CD4-positive, CD25-positive, alpha-beta regulatory T cell (primary cell): ENCODE measurements at regions not wholly inside any gene's neighbourhood (a gene's known extent, or its start where the extent isn't known, plus 50 kb on each side); places are given as distances from the start of the nearest gene placed in this dataset.

Source experiments
- ATAC-seq, 2 donors: fragments of 150-1000 bp; cut with Tn5 transposase; one replicate each; pipeline ENCODE4 v1.10.0; 2021; ENCODE audit warnings: low read depth in 2 of 2, moderate number of reproducible peaks in 2 of 2, moderate library complexity in 1 of 2
- DNase-seq, 3 donors: peaks; one replicate each; pipeline versions ENCODE4 v3.0.0 to v3.0.0-alpha.2; 2012 to 2022; ENCODE audit warnings: mixed read lengths in 1 of 3
- H3K27ac ChIP-seq: one replicate; pipeline ENCODE4 v1.7.0; 2013; ENCODE audit warnings: mild to moderate bottlenecking, low read length; ENCODE audit not compliant: insufficient read depth, poor library complexity, severe bottlenecking
- H3K27me3 ChIP-seq: one replicate; pipeline ENCODE4 v1.7.0; 2013; ENCODE audit warnings: low read length; ENCODE audit not compliant: control insufficient read depth, insufficient read depth
- H3K36me3 ChIP-seq: one replicate; pipeline ENCODE4 v1.7.0; 2013; ENCODE audit warnings: mild to moderate bottlenecking, low read length, moderate library complexity; ENCODE audit not compliant: control insufficient read depth, insufficient read depth
- H3K4me1 ChIP-seq: 2 replicates; pipeline ENCODE4 v1.7.0; 2013; ENCODE audit warnings: mild to moderate bottlenecking, low read length; ENCODE audit not compliant: insufficient read depth, control insufficient read depth, poor library complexity, severe bottlenecking
- H3K4me3 ChIP-seq: one replicate; pipeline ENCODE4 v1.7.0; 2013; ENCODE audit warnings: low read depth, mild to moderate bottlenecking, low read length, moderate library complexity
- H3K9me3 ChIP-seq, 2 experiments: 1 replicate in 1 of 2; 2 replicates in 1 of 2; pipeline ENCODE4 v1.7.0; 2013; ENCODE audit warnings: low read length in 2 of 2, mild to moderate bottlenecking in 1 of 2, moderate library complexity in 1 of 2; ENCODE audit not compliant: control insufficient read depth in 2 of 2
- H3K27ac Mint-ChIP-seq, 3 donors: one replicate each; pipeline ENCODE4 v1.8.0; 2020 to 2022; ENCODE audit warnings: mild to moderate bottlenecking in 3 of 3, mixed read lengths in 3 of 3, moderate library complexity in 2 of 3
- H3K27me3 Mint-ChIP-seq: one replicate; pipeline ENCODE4 v1.8.0; 2022; ENCODE audit warnings: mild to moderate bottlenecking, mixed read lengths
- H3K36me3 Mint-ChIP-seq: one replicate; pipeline ENCODE4 v1.8.0; 2020; ENCODE audit warnings: mixed read lengths
- H3K4me1 Mint-ChIP-seq, 4 donors: one replicate each; pipeline ENCODE4 v1.8.0; 2020 to 2022; ENCODE audit warnings: mixed read lengths in 4 of 4, mild to moderate bottlenecking in 1 of 4
- H3K4me3 Mint-ChIP-seq, 4 donors: one replicate each; pipeline ENCODE4 v1.8.0; 2020 to 2022; ENCODE audit warnings: mild to moderate bottlenecking in 4 of 4, mixed read lengths in 4 of 4, moderate library complexity in 3 of 4
- H3K9me3 Mint-ChIP-seq, 7 donors: one replicate each; pipeline ENCODE4 v1.8.0; 2020 to 2022; ENCODE audit warnings: mixed read lengths in 7 of 7, mild to moderate bottlenecking in 3 of 7, moderate library complexity in 2 of 7

DNA sequence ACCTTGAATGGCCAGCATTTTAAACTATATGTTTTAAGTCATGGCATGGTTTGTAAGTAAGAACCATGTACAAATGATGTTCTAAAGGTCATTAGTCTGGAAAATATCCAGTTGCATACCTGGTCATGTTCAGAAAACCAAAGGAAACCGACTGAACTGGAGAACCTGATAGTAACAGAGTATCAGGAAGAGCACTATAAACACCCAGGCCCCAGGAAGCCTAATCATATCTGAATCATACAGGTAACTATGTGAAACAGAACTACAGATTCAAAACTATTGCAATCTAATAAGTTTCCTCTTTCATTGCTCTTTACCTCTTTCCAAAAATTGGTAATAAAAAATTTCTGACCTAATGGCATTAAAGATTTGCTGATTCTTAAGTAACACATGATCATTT, 500.3 kb downstream of the ARHGEF28 start:
- Mint-ChIP-seq H3K4me1 (no peaks in the 10 kb centered on the region), H3K27me3 (peaks cover 10% of the 10 kb centered on the region), H3K27ac (no peak overlapping the region), H3K36me3 (no peaks in the 10 kb centered on the region), H3K9me3 (peaks cover 0 to 1% (median 0%) of the 10 kb centered on the region in 7 donors), H3K4me3 (no peak overlapping the region)
- no peak for ATAC-seq
- no peak for DNase-seq
- Histone ChIP-seq H3K4me3 (no peak overlapping the region), H3K27ac (no peak overlapping the region), H3K9me3 (no peaks in the 10 kb centered on the region), H3K4me1 (no peaks in the 10 kb centered on the region), H3K36me3 (no peaks in the 10 kb centered on the region), H3K27me3 (peaks cover 3% of the 10 kb centered on the region)

GRCh38 chr5:74124826-74125225, 498.8 kb downstream of the ARHGEF28 start:
- H3K4me3 Mint-ChIP-seq = no peak overlapping the region
- H3K27ac ChIP-seq = no peak overlapping the region
- peaks cover 0 to 3% (median 0%) of the 10 kb centered on the region in 7 donors for H3K9me3 Mint-ChIP-seq
- H3K4me1 Mint-ChIP-seq = no peaks in the 10 kb centered on the region
- H3K4me1 ChIP-seq = no peaks in the 10 kb centered on the region
- H3K27ac Mint-ChIP-seq = peak overlapping the region in 1 of 3 donors; percentile 2
- ATAC-seq = no peak
- no peak overlapping the region for H3K4me3 ChIP-seq
- peaks cover 10% of the 10 kb centered on the region for H3K27me3 Mint-ChIP-seq
- no peak for DNase-seq
- peaks cover 3% of the 10 kb centered on the region for H3K27me3 ChIP-seq
- no peaks in the 10 kb centered on the region for H3K9me3 ChIP-seq
- no peaks in the 10 kb centered on the region for H3K36me3 Mint-ChIP-seq
- no peaks in the 10 kb centered on the region for H3K36me3 ChIP-seq

DNA sequence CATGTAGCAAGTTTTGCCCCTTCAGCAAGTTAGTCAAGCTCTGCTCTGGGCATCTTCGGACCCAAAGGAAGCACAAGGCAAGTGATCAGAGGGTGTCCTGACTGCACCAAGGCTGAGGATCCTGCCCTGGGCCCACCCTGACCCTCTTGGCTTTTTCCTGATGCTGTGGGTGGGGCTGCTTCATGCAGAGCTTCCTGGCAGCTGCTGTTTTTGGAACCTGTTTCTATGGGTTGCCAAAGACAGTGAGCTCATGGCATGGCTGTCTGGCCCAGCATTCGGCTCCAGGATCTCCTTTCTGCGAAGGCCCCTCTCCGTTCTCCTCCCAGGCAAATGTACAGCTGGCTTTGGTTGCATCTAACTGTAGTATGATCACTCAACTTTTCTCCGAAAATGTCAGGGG, 497.9 kb downstream of the ARHGEF28 start:
- H3K27ac ChIP-seq = no peak overlapping the region
- no peaks in the 10 kb centered on the region for H3K4me1 ChIP-seq
- ATAC-seq = no peak
- Mint-ChIP-seq H3K4me1 (no peaks in the 10 kb centered on the region), H3K27me3 (peaks cover 10% of the 10 kb centered on the region), H3K4me3 (no peak overlapping the region), H3K27ac (no peak overlapping the region), H3K36me3 (no peaks in the 10 kb centered on the region), H3K9me3 (peaks cover 0 to 8% (median 1%) of the 10 kb centered on the region in 7 donors)
- H3K9me3 ChIP-seq = no peaks in the 10 kb centered on the region
- H3K4me3 ChIP-seq = no peak overlapping the region
- H3K36me3 ChIP-seq = no peaks in the 10 kb centered on the region
- no peak for DNase-seq
- peaks cover 3% of the 10 kb centered on the region for H3K27me3 ChIP-seq

DNA sequence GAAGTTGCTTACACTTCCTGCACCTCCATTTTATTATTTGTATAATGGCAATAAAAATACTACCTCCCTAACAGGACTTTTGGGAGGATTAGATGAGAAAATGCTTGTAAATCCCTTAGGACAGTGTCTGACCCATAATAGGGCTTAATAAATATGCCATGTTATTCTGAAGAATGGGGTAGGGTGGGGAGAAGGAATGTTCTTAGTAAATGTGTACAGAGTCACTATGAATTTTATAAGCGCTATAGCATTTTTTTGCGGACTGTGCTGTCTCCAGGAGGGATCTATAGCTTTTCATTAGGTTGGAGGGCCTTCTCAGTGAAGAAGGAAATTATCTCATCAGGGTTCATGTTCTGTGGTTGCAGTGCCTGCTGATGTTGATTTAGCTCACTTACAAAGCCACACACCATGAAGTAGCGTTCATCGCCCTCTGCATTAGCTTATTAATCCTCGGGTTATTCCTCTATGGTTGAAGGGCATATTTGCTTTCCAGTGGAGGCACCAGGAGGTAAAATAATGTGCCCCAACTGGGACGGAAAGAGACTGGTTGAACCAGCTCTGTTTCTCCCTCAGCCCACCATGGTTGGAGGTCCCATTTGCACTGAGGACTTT, 497.1 kb downstream of the ARHGEF28 start:
- no peaks in the 10 kb centered on the region for H3K36me3 Mint-ChIP-seq
- H3K36me3 ChIP-seq = no peaks in the 10 kb centered on the region
- H3K27ac Mint-ChIP-seq = no peak overlapping the region
- H3K27me3 ChIP-seq = peaks cover 3% of the 10 kb centered on the region
- no peak overlapping the region for H3K4me3 ChIP-seq
- H3K4me1 ChIP-seq = no peaks in the 10 kb centered on the region
- no peak for DNase-seq
- no peak overlapping the region for H3K4me3 Mint-ChIP-seq
- H3K9me3 ChIP-seq = no peaks in the 10 kb centered on the region
- no peak for ATAC-seq
- H3K27ac ChIP-seq = no peak overlapping the region
- peaks cover 0 to 8% (median 0%) of the 10 kb centered on the region in 7 donors for H3K9me3 Mint-ChIP-seq
- H3K27me3 Mint-ChIP-seq = peaks cover 9% of the 10 kb centered on the region
- H3K4me1 Mint-ChIP-seq = no peaks in the 10 kb centered on the region

DNA sequence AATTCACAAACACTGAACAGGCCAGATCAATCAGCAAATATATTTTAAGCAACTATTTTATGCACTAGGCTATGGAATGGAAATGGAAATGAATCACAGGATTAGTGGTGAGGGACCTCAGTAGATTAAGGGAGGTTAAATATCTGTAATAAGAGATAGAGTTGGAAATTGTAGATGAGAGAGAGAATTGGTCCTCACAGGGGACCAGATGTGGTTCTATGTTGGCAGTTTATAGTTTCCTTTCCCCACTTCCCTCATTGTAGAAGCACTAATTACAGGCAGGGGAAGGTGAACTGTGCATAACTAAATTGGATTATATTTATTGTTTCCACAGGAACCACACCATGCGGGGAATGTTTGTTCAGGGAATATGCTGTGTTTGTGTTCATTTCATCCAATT, 496.2 kb downstream of the ARHGEF28 start:
- Histone ChIP-seq H3K36me3 (no peaks in the 10 kb centered on the region), H3K4me3 (no peak overlapping the region), H3K4me1 (no peaks in the 10 kb centered on the region), H3K27me3 (no peaks in the 10 kb centered on the region), H3K9me3 (no peaks in the 10 kb centered on the region), H3K27ac (no peak overlapping the region)
- Mint-ChIP-seq H3K27ac (no peak overlapping the region), H3K27me3 (peaks cover 6% of the 10 kb centered on the region), H3K9me3 (peaks cover 0 to 8% (median 1%) of the 10 kb centered on the region in 7 donors), H3K4me1 (no peaks in the 10 kb centered on the region), H3K4me3 (no peak overlapping the region), H3K36me3 (no peaks in the 10 kb centered on the region)
- ATAC-seq = no peak
- no peak for DNase-seq

DNA sequence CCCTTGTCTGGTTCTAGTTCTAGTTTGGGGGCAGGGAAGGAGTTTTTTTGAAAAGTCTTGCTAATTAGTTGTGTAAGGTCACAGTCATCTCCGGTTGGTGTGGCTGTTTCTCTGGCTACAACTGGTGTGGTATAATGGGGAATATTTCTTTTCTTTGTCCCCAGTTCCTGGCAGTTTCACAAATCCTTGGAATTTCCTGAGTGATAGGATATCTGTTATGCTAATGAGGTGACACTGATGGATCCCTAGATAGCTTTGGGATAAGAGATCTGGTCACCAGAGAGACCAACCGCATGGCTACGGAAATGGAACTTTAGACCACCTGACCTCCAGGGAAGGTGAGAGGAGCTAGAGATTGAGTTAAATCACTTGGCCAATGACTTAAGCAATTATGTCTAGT, 494.6 kb downstream of the ARHGEF28 start:
- Mint-ChIP-seq H3K27me3 (peaks cover 11% of the 10 kb centered on the region), H3K27ac (no peak overlapping the region)

DNA sequence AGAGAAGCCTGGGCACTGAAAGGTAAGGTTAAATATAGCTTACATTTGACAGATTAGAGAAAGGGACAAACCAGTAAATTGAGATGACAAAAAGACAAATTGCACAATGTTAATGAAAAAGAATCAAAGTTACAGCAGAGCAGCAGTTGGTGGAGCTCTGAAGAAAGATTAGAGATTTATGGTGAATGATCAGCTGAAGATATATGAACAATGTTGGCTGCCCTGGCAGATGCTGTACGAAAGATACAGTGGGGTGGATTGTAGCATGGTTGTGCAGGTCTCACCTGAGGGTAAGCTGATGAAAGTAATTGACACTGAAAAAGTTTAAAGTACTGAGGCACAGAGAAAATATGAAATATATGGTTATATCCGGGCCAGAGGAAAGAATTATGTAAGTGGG, 492.1 kb downstream of the ARHGEF28 start:
- no peak for DNase-seq
- Mint-ChIP-seq H3K4me3 (no peak overlapping the region), H3K36me3 (no peaks in the 10 kb centered on the region), H3K27ac (no peak overlapping the region), H3K27me3 (peaks cover 16% of the 10 kb centered on the region), H3K4me1 (no peaks in the 10 kb centered on the region), H3K9me3 (peaks cover 0 to 8% (median 1%) of the 10 kb centered on the region in 7 donors)
- no peak overlapping the region for H3K4me3 ChIP-seq
- no peaks in the 10 kb centered on the region for H3K4me1 ChIP-seq
- no peak for ATAC-seq
- no peaks in the 10 kb centered on the region for H3K9me3 ChIP-seq
- no peaks in the 10 kb centered on the region for H3K36me3 ChIP-seq
- H3K27ac ChIP-seq = no peak overlapping the region
- H3K27me3 ChIP-seq = no peaks in the 10 kb centered on the region

More for the DNA sequence above, 494.6 kb downstream of the ARHGEF28 start:
- Histone ChIP-seq H3K27ac (no peak overlapping the region), H3K36me3 (no peaks in the 10 kb centered on the region), H3K4me1 (no peaks in the 10 kb centered on the region), H3K27me3 (no peaks in the 10 kb centered on the region), H3K4me3 (no peak overlapping the region), H3K9me3 (no peaks in the 10 kb centered on the region)
- no peaks in the 10 kb centered on the region for H3K4me1 Mint-ChIP-seq
- ATAC-seq = no peak
- DNase-seq = no peak
- peaks cover 0 to 8% (median 1%) of the 10 kb centered on the region in 7 donors for H3K9me3 Mint-ChIP-seq
- H3K4me3 Mint-ChIP-seq = no peak overlapping the region
- no peaks in the 10 kb centered on the region for H3K36me3 Mint-ChIP-seq

DNA sequence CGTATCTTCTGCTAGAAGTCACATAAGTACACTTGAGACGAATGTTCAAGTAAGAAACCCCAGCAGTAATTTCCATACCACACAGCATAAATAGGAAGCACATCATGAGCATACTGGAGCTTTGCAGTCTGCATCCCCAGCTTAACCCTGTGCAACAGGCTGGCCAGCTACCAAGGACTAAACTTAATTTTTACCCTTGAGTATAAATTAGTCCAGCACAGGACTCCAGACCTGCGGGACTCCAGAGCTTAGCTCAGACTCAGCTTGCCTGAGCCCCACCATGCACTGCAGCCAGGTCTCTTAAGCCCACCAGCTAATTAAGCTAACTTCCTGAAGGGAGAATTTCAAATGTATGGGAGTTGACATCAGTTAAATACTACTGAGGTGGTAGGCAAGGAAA, 491.0 kb downstream of the ARHGEF28 start:
- H3K27me3 Mint-ChIP-seq = peaks cover 15% of the 10 kb centered on the region
- no peak overlapping the region for H3K27ac Mint-ChIP-seq
- no peaks in the 10 kb centered on the region for H3K36me3 Mint-ChIP-seq

More for the DNA sequence above, 491.0 kb downstream of the ARHGEF28 start:
- Mint-ChIP-seq H3K4me1 (no peaks in the 10 kb centered on the region), H3K9me3 (peaks cover 0 to 8% (median 1%) of the 10 kb centered on the region in 7 donors), H3K4me3 (no peak overlapping the region)
- no peaks in the 10 kb centered on the region for H3K27me3 ChIP-seq
- no peak overlapping the region for H3K4me3 ChIP-seq
- DNase-seq (no peak), ATAC-seq (no peak)
- no peaks in the 10 kb centered on the region for H3K4me1 ChIP-seq
- H3K36me3 ChIP-seq = no peaks in the 10 kb centered on the region
- no peaks in the 10 kb centered on the region for H3K9me3 ChIP-seq
- H3K27ac ChIP-seq = no peak overlapping the region
